ENCODE measurements at regions not wholly inside any gene's neighbourhood (a gene's known extent, or its start where the extent isn't known, plus 50 kb on each side); places are given as distances from the start of the nearest gene placed in this dataset.

DNA sequence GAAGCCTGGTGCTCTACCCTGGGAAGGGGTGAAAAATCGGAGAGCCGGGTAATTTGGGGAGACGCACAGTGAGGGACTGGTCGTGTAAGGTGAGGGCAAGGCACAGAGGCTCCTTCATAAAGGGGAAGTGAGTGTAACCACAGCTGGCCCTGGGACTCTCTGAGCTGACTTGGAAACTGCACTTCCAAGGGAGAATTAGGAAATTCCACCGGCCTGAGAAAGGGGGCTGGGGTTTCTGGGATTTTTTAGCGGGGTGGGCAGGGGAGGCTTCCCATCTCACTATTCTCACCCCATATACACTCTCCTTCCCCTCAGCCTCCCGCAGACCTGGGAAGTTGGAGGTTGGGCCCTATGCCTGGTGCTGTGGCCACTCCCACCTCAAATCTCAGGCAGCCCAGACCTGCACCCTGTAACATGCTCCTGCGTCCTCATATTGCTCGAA, 88.3 kb upstream of the IPO9 start:
- Histone ChIP-seq H3K4me1 (replicated peaks in 1 of 2) (peaks cover 5 to 22% of the 10 kb centered on the region in 2 donors), H3K27me3 (no peaks in the 10 kb centered on the region), H3K4me3 (peak overlapping the region in 1 of 4 donors; percentile 62), H3K9me3 (replicated peaks in 1 of 3) (no peaks in the 10 kb centered on the region), H3K27ac (peak overlapping the region in 1 of 5 donors; percentile 73), H3K36me3 (replicated peaks in 1 of 2) (no peaks in the 10 kb centered on the region)
- TF ChIP-seq CTCF (IDR thresholded peaks at IDR 0.05) = no peak
- TF ChIP-seq POLR2A (IDR thresholded peaks at IDR 0.05) = no peak
- no peak for DNase-seq
- 36 to 45% (median 42%) methylated on average over 9 of the region's 9 CpGs for WGBS, 4 donors
- intact Hi-C loops (cut with DNase I) = no loop called here

- H3K27ac ChIP-seq = no peak overlapping the region
- TF ChIP-seq CTCF (IDR thresholded peaks at IDR 0.05) (no peak), POLR2A (IDR thresholded peaks at IDR 0.05) (no peak)
- no peaks in the 10 kb centered on the region for H3K36me3 ChIP-seq (replicated peaks in 1 of 2)
- H3K27me3 ChIP-seq = no peaks in the 10 kb centered on the region
- peaks cover 5 to 22% of the 10 kb centered on the region in 2 donors for H3K4me1 ChIP-seq (replicated peaks in 1 of 2)
- WGBS, 4 donors = 78 to 96% (median 88%) methylated on average over 3 of the region's 3 CpGs
- H3K4me3 ChIP-seq = no peak overlapping the region
- H3K9me3 ChIP-seq (replicated peaks in 1 of 3) = no peaks in the 10 kb centered on the region
- intact Hi-C loops (cut with DNase I) = no loop called here
- no peak for DNase-seq
Measured at GRCh38 chr1:201741763-201742342, 87.1 kb upstream of the IPO9 start.

- H3K27ac ChIP-seq = no peak overlapping the region
- WGBS, 4 donors = 63 to 89% (median 76%) methylated on average over 3 to 6 of the region's 6 CpGs
- H3K4me3 ChIP-seq = no peak overlapping the region
- no peaks in the 10 kb centered on the region for H3K9me3 ChIP-seq (replicated peaks in 1 of 3)
- intact Hi-C loops (cut with DNase I) = no loop called here
- no peak for DNase-seq
- H3K27me3 ChIP-seq = no peaks in the 10 kb centered on the region
- no peaks in the 10 kb centered on the region for H3K36me3 ChIP-seq (replicated peaks in 1 of 2)
- TF ChIP-seq CTCF (IDR thresholded peaks at IDR 0.05) = no peak
- TF ChIP-seq POLR2A (IDR thresholded peaks at IDR 0.05) = no peak
- H3K4me1 ChIP-seq (replicated peaks in 1 of 2) = peaks cover 5 to 16% of the 10 kb centered on the region in 2 donors
Measured at GRCh38 chr1:201742476-201742875, 86.5 kb upstream of the IPO9 start.

GRCh38 chr1:201742955-201743805, 85.8 kb upstream of the IPO9 start:
- H3K4me3 ChIP-seq = no peak overlapping the region
- intact Hi-C loops (cut with DNase I) = no loop called here
- TF ChIP-seq POLR2A (IDR thresholded peaks at IDR 0.05) = no peak
- no peak for TF ChIP-seq CTCF (IDR thresholded peaks at IDR 0.05)
- peaks cover 5 to 14% of the 10 kb centered on the region in 2 donors for H3K4me1 ChIP-seq (replicated peaks in 1 of 2)
- H3K36me3 ChIP-seq (replicated peaks in 1 of 2) = no peaks in the 10 kb centered on the region
- no peaks in the 10 kb centered on the region for H3K9me3 ChIP-seq (replicated peaks in 1 of 3)
- WGBS, 4 donors = 77 to 88% (median 87%) methylated on average over 5 of the region's 5 CpGs
- no peak for DNase-seq
- no peaks in the 10 kb centered on the region for H3K27me3 ChIP-seq
- H3K27ac ChIP-seq = no peak overlapping the region
